HCT116 (cell line): ENCODE measurements at regions not wholly inside any gene's neighbourhood (a gene's known extent, or its start where the extent isn't known, plus 50 kb on each side); places are given as distances from the start of the nearest gene placed in this dataset.

Experiments
- ATAC-seq: fragments of 200-7000 bp; cut with Tn5 transposase; 2 replicates; pipeline ENCODE4 v1.9.1; 2020; ENCODE audit warnings: mild to moderate bottlenecking, moderate library complexity
- BruUV-seq: library from RNA; stranded (reverse); fragments of 400-500 nt; replicated peaks from 2 replicates; lab custom pipeline; 2021; lab: Mats Ljungman, UMichigan
- CTCF ChIA-PET: fragments of 300-600 bp; sonication (Branson Sonifier 250); formaldehyde crosslinking; loops from one replicate; lab custom pipeline; 2021; ENCODE audit warnings: antibody characterized with exemption; lab: Charles Lee
- POLR2A ChIA-PET: fragments of 300-600, 350-600 bp; sonication (Branson Sonifier 250); formaldehyde crosslinking; loops from one replicate; lab custom pipeline; 2021; ENCODE audit warnings: antibody characterized with exemption; lab: Charles Lee
- RAD21 ChIA-PET, 2 experiments: fragments of 300-600 bp; sonication (Branson Sonifier 250); formaldehyde crosslinking; loops; one replicate each; lab custom pipeline; 2023; ENCODE audit warnings: low total read pairs in 2 of 2; ENCODE audit not compliant: uncharacterized antibody in 2 of 2, unreplicated experiment in 2 of 2, low non-redundant PET in 1 of 2; lab: Charles Lee
- DNase-seq: peaks from one replicate; pipeline ENCODE4 v3.0.0-alpha.2; 2010; ENCODE audit warnings: low read depth, low spot score
- H2AFZ ChIP-seq: fragments of 200-600 bp; shearing (Covaris generic), sonication (generic); 2 replicates; pipeline ENCODE4 v1.6.1; 2017; ENCODE audit warnings: low read depth, mixed run types, mixed read lengths, antibody characterized with exemption, low read length; ENCODE audit not compliant: poor library complexity, severe bottlenecking
- H3K27ac ChIP-seq: 2 replicates; pipeline ENCODE4 v1.5.1; 2012; ENCODE audit warnings: low read depth, low read length
- H3K27me3 ChIP-seq: fragments of 200-600 bp; sonication (generic); 2 replicates; pipeline ENCODE4 v1.6.1; 2016; ENCODE audit warnings: mixed run types, low read length, mixed read lengths; ENCODE audit not compliant: insufficient read depth
- H3K36me3 ChIP-seq, 2 experiments: fragments of 200-500 bp in 1 of 2; fragments of 200-600 bp in 1 of 2; sonication (Bioruptor generic) in 1 of 2; sonication (generic) in 1 of 2; 2 replicates each; pipeline versions ENCODE4 v1.5.1 to v1.6.1; 2014 to 2016; ENCODE audit warnings: low read length in 2 of 2, inconsistent platforms in 1 of 2, mixed read lengths in 1 of 2, mixed run types in 1 of 2; ENCODE audit not compliant: insufficient read depth in 2 of 2, control insufficient read depth in 1 of 2
- H3K4me1 ChIP-seq, 2 experiments: fragments of 200-600 bp in 1 of 2; sonication (generic) in 1 of 2; 2 replicates each; pipeline versions ENCODE4 v1.5.1 to v1.6.1; 2012 to 2017; ENCODE audit warnings: low read length in 2 of 2, inconsistent platforms in 1 of 2, mild to moderate bottlenecking in 1 of 2, mixed read lengths in 1 of 2, mixed run types in 1 of 2, moderate library complexity in 1 of 2; ENCODE audit not compliant: insufficient read depth in 2 of 2, control insufficient read depth in 1 of 2
- H3K4me2 ChIP-seq: fragments of 200-600 bp; sonication (generic); 2 replicates; pipeline ENCODE4 v1.6.1; 2017; ENCODE audit warnings: mixed run types, low read length, mixed read lengths
- H3K4me3 ChIP-seq, 2 experiments: fragments of 200-600 bp in 1 of 2; sonication (generic) in 1 of 2; replicated peaks in 1 of 2; 2 replicates each; pipeline ENCODE4 v1.5.1; 2011 to 2016; ENCODE audit warnings: low read length in 2 of 2, control low read depth in 1 of 2, low read depth in 1 of 2, mild to moderate bottlenecking in 1 of 2, mixed read lengths in 1 of 2, mixed run types in 1 of 2
- H3K79me2 ChIP-seq: fragments of 200-600 bp; sonication (generic); 2 replicates; pipeline ENCODE4 v1.6.1; 2017; ENCODE audit warnings: mild to moderate bottlenecking, mixed run types, low read length, moderate library complexity, mixed read lengths; ENCODE audit not compliant: insufficient read depth
- H3K9ac ChIP-seq: fragments of 200-600 bp; sonication (generic); 2 replicates; pipeline ENCODE4 v1.6.1; 2016; ENCODE audit warnings: low read length, mixed read lengths
- H3K9me2 ChIP-seq: fragments of 200-600 bp; sonication (generic), shearing (Covaris generic); 2 replicates; pipeline ENCODE4 v1.6.1; 2017; ENCODE audit warnings: mixed run types, mild to moderate bottlenecking, moderate library complexity; ENCODE audit not compliant: insufficient read depth
- H3K9me3 ChIP-seq, 2 experiments: fragments of 200-500 bp in 1 of 2; fragments of 200-600 bp in 1 of 2; sonication (Bioruptor generic) in 1 of 2; sonication (generic) in 1 of 2; 2 replicates each; pipeline ENCODE4 v1.6.1; 2014 to 2017; ENCODE audit warnings: low read length in 2 of 2, mixed read lengths in 2 of 2, inconsistent platforms in 1 of 2, low read depth in 1 of 2, mild to moderate bottlenecking in 1 of 2, mixed run types in 1 of 2, moderate library complexity in 1 of 2; ENCODE audit not compliant: control insufficient read depth in 1 of 2, insufficient read depth in 1 of 2
- H4K20me1 ChIP-seq: fragments of 200-600 bp; sonication (generic), shearing (Covaris generic); 2 replicates; pipeline ENCODE4 v1.6.1; 2017; ENCODE audit warnings: mixed run types, mild to moderate bottlenecking, moderate library complexity; ENCODE audit not compliant: insufficient read depth
- CEBPB ChIP-seq: IDR thresholded peaks from 2 replicates; pipeline ENCODE4 v1.6.1; 2012; ENCODE audit warnings: low read depth
- ELF1 ChIP-seq: IDR thresholded peaks from 2 replicates; pipeline ENCODE4 v1.6.1; 2012; ENCODE audit warnings: low read depth, borderline replicate concordance
- JUND ChIP-seq: IDR thresholded peaks from 2 replicates; pipeline ENCODE4 v1.6.1; 2012
- RAD21 ChIP-seq: IDR thresholded peaks from 2 replicates; pipeline ENCODE4 v1.6.1; 2012; ENCODE audit warnings: low read depth, mild to moderate bottlenecking
- intact Hi-C: fragments of 100-400 bp; cut with micrococcal nuclease; formaldehyde crosslinking; loops from 2 replicates; pipeline ENCODE4 v1.10.0; 2022
- TF ChIP-seq, protein P1 (sequence below): IDR thresholded peaks from 2 replicates; pipeline ENCODE4 v1.6.1; 2012; ENCODE audit warnings: low read depth
- TF ChIP-seq, protein P2 (sequence below): IDR thresholded peaks from 2 replicates; pipeline ENCODE4 v1.6.1; 2012
- TF ChIP-seq, protein P3 (sequence below): IDR thresholded peaks from 2 replicates; pipeline ENCODE4 v1.6.1; 2011; ENCODE audit warnings: mild to moderate bottlenecking, low read length, moderate library complexity; ENCODE audit not compliant: insufficient replicate concordance; ENCODE audit errors: extremely low read depth

DNA sequence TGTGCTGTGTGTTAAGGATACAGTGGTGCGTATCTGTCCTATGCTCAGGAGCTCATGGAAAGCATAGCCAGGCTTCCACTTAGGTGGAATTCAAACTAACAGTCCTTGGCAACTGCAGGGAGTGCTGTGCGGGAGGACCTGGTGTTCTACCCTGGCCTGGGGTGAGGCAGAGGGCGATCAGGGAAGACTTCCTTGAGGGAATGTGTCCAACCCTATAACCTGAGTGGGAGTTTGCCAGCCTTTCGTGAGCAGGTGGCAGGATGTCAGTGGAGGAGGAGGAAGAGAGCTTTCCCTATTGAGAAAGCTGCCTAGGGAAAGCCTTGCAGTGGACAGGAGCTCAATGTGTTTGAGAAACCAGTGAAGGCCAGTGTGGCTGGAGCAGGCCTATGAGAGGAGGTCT lies 271.1 kb upstream of the C2CD4B start:
- H2AFZ ChIP-seq: no peak overlapping the region
- H3K36me3 ChIP-seq: no peaks in the 10 kb centered on the region
- H3K27ac ChIP-seq: no peak overlapping the region
- H3K9me2 ChIP-seq: no peaks in the 10 kb centered on the region
- no peaks in the 10 kb centered on the region for H3K79me2 ChIP-seq
- no peaks in the 10 kb centered on the region for H3K27me3 ChIP-seq
- intact Hi-C loops: no loop called here
- ATAC-seq (no peak), DNase-seq (no peak)
- no peaks in the 10 kb centered on the region for H3K9me3 ChIP-seq
- no peak overlapping the region for H3K4me3 ChIP-seq
- TF ChIP-seq JUND (no peak), RAD21 (no peak), CEBPB (no peak), ELF1 (no peak)
- TF ChIP-seq, protein P1, sequence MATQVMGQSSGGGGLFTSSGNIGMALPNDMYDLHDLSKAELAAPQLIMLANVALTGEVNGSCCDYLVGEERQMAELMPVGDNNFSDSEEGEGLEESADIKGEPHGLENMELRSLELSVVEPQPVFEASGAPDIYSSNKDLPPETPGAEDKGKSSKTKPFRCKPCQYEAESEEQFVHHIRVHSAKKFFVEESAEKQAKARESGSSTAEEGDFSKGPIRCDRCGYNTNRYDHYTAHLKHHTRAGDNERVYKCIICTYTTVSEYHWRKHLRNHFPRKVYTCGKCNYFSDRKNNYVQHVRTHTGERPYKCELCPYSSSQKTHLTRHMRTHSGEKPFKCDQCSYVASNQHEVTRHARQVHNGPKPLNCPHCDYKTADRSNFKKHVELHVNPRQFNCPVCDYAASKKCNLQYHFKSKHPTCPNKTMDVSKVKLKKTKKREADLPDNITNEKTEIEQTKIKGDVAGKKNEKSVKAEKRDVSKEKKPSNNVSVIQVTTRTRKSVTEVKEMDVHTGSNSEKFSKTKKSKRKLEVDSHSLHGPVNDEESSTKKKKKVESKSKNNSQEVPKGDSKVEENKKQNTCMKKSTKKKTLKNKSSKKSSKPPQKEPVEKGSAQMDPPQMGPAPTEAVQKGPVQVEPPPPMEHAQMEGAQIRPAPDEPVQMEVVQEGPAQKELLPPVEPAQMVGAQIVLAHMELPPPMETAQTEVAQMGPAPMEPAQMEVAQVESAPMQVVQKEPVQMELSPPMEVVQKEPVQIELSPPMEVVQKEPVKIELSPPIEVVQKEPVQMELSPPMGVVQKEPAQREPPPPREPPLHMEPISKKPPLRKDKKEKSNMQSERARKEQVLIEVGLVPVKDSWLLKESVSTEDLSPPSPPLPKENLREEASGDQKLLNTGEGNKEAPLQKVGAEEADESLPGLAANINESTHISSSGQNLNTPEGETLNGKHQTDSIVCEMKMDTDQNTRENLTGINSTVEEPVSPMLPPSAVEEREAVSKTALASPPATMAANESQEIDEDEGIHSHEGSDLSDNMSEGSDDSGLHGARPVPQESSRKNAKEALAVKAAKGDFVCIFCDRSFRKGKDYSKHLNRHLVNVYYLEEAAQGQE: no peak
- TF ChIP-seq, protein P2, sequence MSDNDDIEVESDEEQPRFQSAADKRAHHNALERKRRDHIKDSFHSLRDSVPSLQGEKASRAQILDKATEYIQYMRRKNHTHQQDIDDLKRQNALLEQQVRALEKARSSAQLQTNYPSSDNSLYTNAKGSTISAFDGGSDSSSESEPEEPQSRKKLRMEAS: no peak
- TF ChIP-seq, protein P3, sequence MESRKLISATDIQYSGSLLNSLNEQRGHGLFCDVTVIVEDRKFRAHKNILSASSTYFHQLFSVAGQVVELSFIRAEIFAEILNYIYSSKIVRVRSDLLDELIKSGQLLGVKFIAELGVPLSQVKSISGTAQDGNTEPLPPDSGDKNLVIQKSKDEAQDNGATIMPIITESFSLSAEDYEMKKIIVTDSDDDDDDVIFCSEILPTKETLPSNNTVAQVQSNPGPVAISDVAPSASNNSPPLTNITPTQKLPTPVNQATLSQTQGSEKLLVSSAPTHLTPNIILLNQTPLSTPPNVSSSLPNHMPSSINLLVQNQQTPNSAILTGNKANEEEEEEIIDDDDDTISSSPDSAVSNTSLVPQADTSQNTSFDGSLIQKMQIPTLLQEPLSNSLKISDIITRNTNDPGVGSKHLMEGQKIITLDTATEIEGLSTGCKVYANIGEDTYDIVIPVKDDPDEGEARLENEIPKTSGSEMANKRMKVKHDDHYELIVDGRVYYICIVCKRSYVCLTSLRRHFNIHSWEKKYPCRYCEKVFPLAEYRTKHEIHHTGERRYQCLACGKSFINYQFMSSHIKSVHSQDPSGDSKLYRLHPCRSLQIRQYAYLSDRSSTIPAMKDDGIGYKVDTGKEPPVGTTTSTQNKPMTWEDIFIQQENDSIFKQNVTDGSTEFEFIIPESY: no peak
- H3K4me2 ChIP-seq: no peak overlapping the region
- BruUV-seq: no TSS peak
- H3K4me1 ChIP-seq: no peaks in the 10 kb centered on the region
- ChIA-PET CTCF (no interaction called here), POLR2A (no interaction called here), RAD21 (no interaction called here)
- H3K9ac ChIP-seq: no peak overlapping the region
- H4K20me1 ChIP-seq: no peaks in the 10 kb centered on the region
